TTC549 (cell line): ENCODE measurements at regions not wholly inside any gene's neighbourhood (a gene's known extent, or its start where the extent isn't known, plus 50 kb on each side); places are given as distances from the start of the nearest gene placed in this dataset.
"Not testable (repeated sequence)": the region's sequence is repeated elsewhere in the genome, so short reads cannot be mapped to it uniquely, and the experiment has no call there.

Experiments
- FAIRE-seq: peaks from 2 replicates; lab custom pipeline; 2012; peaks lifted over from hg19 to GRCh38; lab: Jason Lieb, UNC

GRCh38 chr21:14321042-14321441 lies 61.9 kb downstream of the HSPA13 start:
- FAIRE-seq, result no peak

- no peak for FAIRE-seq
Measured at GRCh38 chr21:14319805-14320204, 63.1 kb downstream of the HSPA13 start.

- FAIRE-seq, result no peak
Measured at GRCh38 chr21:14318578-14318977, 64.4 kb downstream of the HSPA13 start.

- FAIRE-seq, result no peak
Measured at GRCh38 chr21:14317507-14317906, 65.4 kb downstream of the HSPA13 start.

- FAIRE-seq, result no peak
Measured at GRCh38 chr21:14313300-14313699, 69.6 kb downstream of the HSPA13 start.

GRCh38 chr21:14312871-14313270 lies 70.1 kb downstream of the HSPA13 start:
- no peak for FAIRE-seq

- FAIRE-seq, result no peak
Measured at GRCh38 chr21:14308234-14308633, 74.7 kb downstream of the HSPA13 start.

- FAIRE-seq, result peak; percentile 70
Measured at GRCh38 chr21:14306126-14306907, 76.6 kb downstream of the HSPA13 start.

GRCh38 chr21:14303731-14304488 lies 79.0 kb downstream of the HSPA13 start:
- no peak for FAIRE-seq

GRCh38 chr21:14300074-14300473 lies 82.9 kb downstream of the HSPA13 start:
- no peak for FAIRE-seq

- no peak for FAIRE-seq
Measured at GRCh38 chr21:14290576-14290975, 74.6 kb downstream of the RBM11 start.

GRCh38 chr21:14288922-14289321 lies 73.0 kb downstream of the RBM11 start:
- no peak for FAIRE-seq

- FAIRE-seq, result no peak
Measured at GRCh38 chr21:14285147-14285761, 69.3 kb downstream of the RBM11 start.

- FAIRE-seq, result no peak
Measured at GRCh38 chr21:14284481-14284880, 68.5 kb downstream of the RBM11 start.

- not testable (repeated sequence) for FAIRE-seq
Measured at GRCh38 chr21:14281188-14281900, 65.4 kb downstream of the RBM11 start.
